Osteoblast (primary cell): ENCODE measurements at regions not wholly inside any gene's neighbourhood (a gene's known extent, or its start where the extent isn't known, plus 50 kb on each side); places are given as distances from the start of the nearest gene placed in this dataset.

ENCODE experiments used
- DNase-seq: peaks from one replicate; pipeline ENCODE4 v3.0.0; 2011; ENCODE audit warnings: low spot score, mixed read lengths; ENCODE audit not compliant: insufficient read length; ENCODE audit errors: missing footprints
- H2AFZ ChIP-seq: 2 replicates; pipeline ENCODE4 v1.6.0; 2011; ENCODE audit warnings: mild to moderate bottlenecking, low read length
- H3K27ac ChIP-seq: 2 replicates; pipeline ENCODE4 v1.5.1; 2011; ENCODE audit warnings: mild to moderate bottlenecking, low read depth, low read length, moderate library complexity
- H3K27me3 ChIP-seq: 2 replicates; pipeline ENCODE4 v1.6.0; 2012; ENCODE audit warnings: mild to moderate bottlenecking, control low read depth, inconsistent platforms, low read length, moderate library complexity; ENCODE audit not compliant: insufficient read depth
- H3K36me3 ChIP-seq: 2 replicates; pipeline ENCODE4 v1.5.1; 2011; ENCODE audit warnings: mild to moderate bottlenecking, low read length, control low read depth, moderate library complexity; ENCODE audit not compliant: insufficient read depth
- H3K4me1 ChIP-seq: 2 replicates; pipeline ENCODE4 v1.5.1; 2011; ENCODE audit warnings: mild to moderate bottlenecking, low read length, control low read depth, moderate library complexity; ENCODE audit not compliant: insufficient read depth
- H3K4me2 ChIP-seq: 2 replicates; pipeline ENCODE4 v1.6.0; 2011; ENCODE audit warnings: mild to moderate bottlenecking, low read length; ENCODE audit not compliant: insufficient read depth
- H3K4me3 ChIP-seq: fragments of 200-600 bp; sonication (generic); 3 replicates; pipeline ENCODE4 v1.5.1; 2012; ENCODE audit warnings: mild to moderate bottlenecking, low read length, inconsistent platforms; ENCODE audit not compliant: insufficient read depth
- H3K79me2 ChIP-seq: 2 replicates; pipeline ENCODE4 v1.6.0; 2012; ENCODE audit warnings: mild to moderate bottlenecking, low read length, control low read depth, inconsistent platforms; ENCODE audit not compliant: insufficient read depth
- H3K9me3 ChIP-seq: 2 replicates; pipeline ENCODE4 v1.5.1; 2011; ENCODE audit warnings: low read depth, low read length, control low read depth
- H4K20me1 ChIP-seq: 2 replicates; pipeline ENCODE4 v1.6.0; 2012; ENCODE audit warnings: mild to moderate bottlenecking, low read length, control low read depth; ENCODE audit not compliant: insufficient read depth
- CTCF ChIP-seq: IDR thresholded peaks from 2 replicates; pipeline ENCODE4 v1.5.1; 2011; ENCODE audit warnings: mild to moderate bottlenecking, low read depth, low read length, moderate library complexity; ENCODE audit errors: extremely low read depth

DNA sequence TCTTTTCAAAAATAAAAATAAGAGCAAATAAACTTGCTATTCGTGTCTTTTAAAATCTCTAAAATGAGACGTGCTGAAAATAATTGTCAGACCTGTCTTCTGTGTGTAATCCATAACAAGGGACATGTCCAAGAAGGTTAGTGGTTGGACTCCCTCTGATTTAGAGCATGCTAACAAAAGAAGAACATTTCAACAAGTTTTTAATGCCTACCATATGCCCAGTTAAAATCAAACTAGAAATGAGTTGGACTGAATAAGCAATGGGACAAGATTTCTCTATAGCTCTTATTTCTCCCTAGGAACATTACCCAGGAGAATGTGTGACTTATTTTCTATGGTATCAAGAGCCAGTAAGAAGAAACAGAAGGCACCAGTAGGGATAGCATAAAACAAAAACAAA, 689.7 kb upstream of the SOX9 start:
- H2AFZ ChIP-seq, result no peak overlapping the region

GRCh38 chr17:71432378-71433315, 688.2 kb upstream of the SOX9 start:
- no peak for DNase-seq
- no peak for TF ChIP-seq CTCF
- Histone ChIP-seq H3K4me3 (no peak overlapping the region), H3K4me2 (no peak overlapping the region), H3K27me3 (no peaks in the 10 kb centered on the region), H3K36me3 (no peaks in the 10 kb centered on the region), H4K20me1 (no peaks in the 10 kb centered on the region), H3K27ac (no peak overlapping the region), H3K79me2 (no peaks in the 10 kb centered on the region), H2AFZ (no peak overlapping the region), H3K4me1 (peaks cover 9% of the 10 kb centered on the region), H3K9me3 (no peaks in the 10 kb centered on the region)

More for the DNA sequence above, 689.7 kb upstream of the SOX9 start:
- H3K79me2 ChIP-seq, result no peaks in the 10 kb centered on the region
- no peaks in the 10 kb centered on the region for H4K20me1 ChIP-seq
- DNase-seq, result no peak
- no peak overlapping the region for H3K4me2 ChIP-seq
- no peaks in the 10 kb centered on the region for H3K4me1 ChIP-seq
- H3K27ac ChIP-seq, result no peak overlapping the region
- H3K27me3 ChIP-seq, result no peaks in the 10 kb centered on the region
- TF ChIP-seq CTCF, result no peak
- H3K36me3 ChIP-seq, result no peaks in the 10 kb centered on the region
- H3K4me3 ChIP-seq, result no peak overlapping the region
- no peaks in the 10 kb centered on the region for H3K9me3 ChIP-seq

- no peak overlapping the region for H2AFZ ChIP-seq
- H3K27me3 ChIP-seq, result no peaks in the 10 kb centered on the region
- peaks cover 28% of the 10 kb centered on the region for H3K4me1 ChIP-seq
- no peak overlapping the region for H3K27ac ChIP-seq
- no peaks in the 10 kb centered on the region for H3K9me3 ChIP-seq
- DNase-seq, result no peak
- H3K4me2 ChIP-seq, result no peak overlapping the region
- no peaks in the 10 kb centered on the region for H3K36me3 ChIP-seq
- H4K20me1 ChIP-seq, result no peaks in the 10 kb centered on the region
- no peaks in the 10 kb centered on the region for H3K79me2 ChIP-seq
- no peak overlapping the region for H3K4me3 ChIP-seq
- TF ChIP-seq CTCF, result no peak
These were observed 686.1 kb upstream of the SOX9 start for GRCh38 chr17:71434716-71435115.

GRCh38 chr17:71436479-71436878, 684.3 kb upstream of the SOX9 start:
- peaks cover 42% of the 10 kb centered on the region for H3K4me1 ChIP-seq
- H3K27me3 ChIP-seq, result no peaks in the 10 kb centered on the region
- no peaks in the 10 kb centered on the region for H3K36me3 ChIP-seq
- no peak overlapping the region for H2AFZ ChIP-seq
- H3K4me3 ChIP-seq, result no peak overlapping the region
- no peak for DNase-seq
- no peaks in the 10 kb centered on the region for H3K79me2 ChIP-seq
- no peaks in the 10 kb centered on the region for H4K20me1 ChIP-seq
- no peak for TF ChIP-seq CTCF
- H3K27ac ChIP-seq, result no peak overlapping the region
- H3K4me2 ChIP-seq, result no peak overlapping the region
- H3K9me3 ChIP-seq, result no peaks in the 10 kb centered on the region
